NCI-H446 treated with DMSO at 0.1 percent for 48 hours (cell line): ENCODE measurements at regions not wholly inside any gene's neighbourhood (a gene's known extent, or its start where the extent isn't known, plus 50 kb on each side); places are given as distances from the start of the nearest gene placed in this dataset.

ENCODE experiments used
- DNase-seq: peaks from one replicate; lab custom pipeline; 2025; lab: John Stamatoyannopoulos, UW

- no peak for DNase-seq
Observed at GRCh38 chr18:48488388-48488850, 50.4 kb upstream of the CTIF start.

- DNase-seq: no peak
Observed at GRCh38 chr18:48486754-48487153, 52.1 kb upstream of the CTIF start.

- no peak for DNase-seq
Observed at GRCh38 chr18:48485828-48486405, 52.9 kb upstream of the CTIF start.

GRCh38 chr18:48481092-48481491, 57.7 kb upstream of the CTIF start:
- DNase-seq: no peak

- no peak for DNase-seq
Observed at GRCh38 chr18:48479531-48479930, 59.3 kb upstream of the CTIF start.

GRCh38 chr18:48477348-48477747, 61.5 kb upstream of the CTIF start:
- DNase-seq: no peak

- no peak for DNase-seq
Observed at GRCh38 chr18:48476550-48476917, 62.3 kb upstream of the CTIF start.

- DNase-seq: peak; percentile 67
Observed at GRCh38 chr18:48475635-48476549, 62.9 kb upstream of the CTIF start.

GRCh38 chr18:48473816-48474215, 64.6 kb upstream of the ZBTB7C start:
- DNase-seq: no peak

- DNase-seq: no peak
Observed at GRCh38 chr18:48472610-48473009, 63.4 kb upstream of the ZBTB7C start.

- DNase-seq: no peak
Observed at GRCh38 chr18:48470484-48471180, 61.4 kb upstream of the ZBTB7C start.

GRCh38 chr18:48468151-48468550, 59.0 kb upstream of the ZBTB7C start:
- no peak for DNase-seq

- DNase-seq: no peak
Observed at GRCh38 chr18:48467231-48467630, 58.0 kb upstream of the ZBTB7C start.

GRCh38 chr18:48462510-48462909, 53.3 kb upstream of the ZBTB7C start:
- DNase-seq: no peak

- DNase-seq: no peak
Observed at GRCh38 chr18:48460929-48461583, 51.9 kb upstream of the ZBTB7C start.

- DNase-seq: no peak
Observed at GRCh38 chr18:48459465-48459864, 50.3 kb upstream of the ZBTB7C start.

GRCh38 chr18:48459016-48459415, 49.8 kb upstream of the ZBTB7C start:
- no peak for DNase-seq
